ENCODE measurements at regions not wholly inside any gene's neighbourhood (a gene's known extent, or its start where the extent isn't known, plus 50 kb on each side); places are given as distances from the start of the nearest gene placed in this dataset.

DNA sequence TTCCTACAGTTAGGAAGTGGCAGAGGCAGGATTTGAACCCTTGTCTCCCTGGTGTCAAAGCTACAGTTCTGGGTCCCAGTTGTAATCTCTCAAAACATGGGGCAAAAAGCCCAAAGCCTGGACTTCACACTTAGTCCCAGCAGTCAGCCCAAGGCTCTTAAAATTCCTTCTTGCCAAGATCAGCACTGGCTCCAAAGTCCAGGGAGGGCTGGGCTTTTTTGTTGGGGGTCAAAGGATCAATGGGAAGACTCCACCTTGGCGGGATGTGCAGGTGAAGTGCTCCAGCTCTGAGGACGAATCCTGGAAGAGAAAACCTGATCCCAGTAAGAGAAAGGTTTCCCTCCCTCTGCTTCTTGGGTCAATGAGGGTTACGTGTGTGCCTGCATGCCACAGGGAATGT, 195.5 kb downstream of the HAPSTR1 start:
- TF ChIP-seq, protein P1, sequence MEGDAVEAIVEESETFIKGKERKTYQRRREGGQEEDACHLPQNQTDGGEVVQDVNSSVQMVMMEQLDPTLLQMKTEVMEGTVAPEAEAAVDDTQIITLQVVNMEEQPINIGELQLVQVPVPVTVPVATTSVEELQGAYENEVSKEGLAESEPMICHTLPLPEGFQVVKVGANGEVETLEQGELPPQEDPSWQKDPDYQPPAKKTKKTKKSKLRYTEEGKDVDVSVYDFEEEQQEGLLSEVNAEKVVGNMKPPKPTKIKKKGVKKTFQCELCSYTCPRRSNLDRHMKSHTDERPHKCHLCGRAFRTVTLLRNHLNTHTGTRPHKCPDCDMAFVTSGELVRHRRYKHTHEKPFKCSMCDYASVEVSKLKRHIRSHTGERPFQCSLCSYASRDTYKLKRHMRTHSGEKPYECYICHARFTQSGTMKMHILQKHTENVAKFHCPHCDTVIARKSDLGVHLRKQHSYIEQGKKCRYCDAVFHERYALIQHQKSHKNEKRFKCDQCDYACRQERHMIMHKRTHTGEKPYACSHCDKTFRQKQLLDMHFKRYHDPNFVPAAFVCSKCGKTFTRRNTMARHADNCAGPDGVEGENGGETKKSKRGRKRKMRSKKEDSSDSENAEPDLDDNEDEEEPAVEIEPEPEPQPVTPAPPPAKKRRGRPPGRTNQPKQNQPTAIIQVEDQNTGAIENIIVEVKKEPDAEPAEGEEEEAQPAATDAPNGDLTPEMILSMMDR (IDR thresholded peaks at IDR 0.05), result no peak
- TF ChIP-seq POLR2A (IDR thresholded peaks at IDR 0.05), result no peak

All from uterus (tissue), 2 donors.